ENCODE measurements at regions not wholly inside any gene's neighbourhood (a gene's known extent, or its start where the extent isn't known, plus 50 kb on each side); places are given as distances from the start of the nearest gene placed in this dataset.

- TF ChIP-seq CTCF (IDR thresholded peaks at IDR 0.05) (no peak), POLR2A (IDR thresholded peaks at IDR 0.05) (no peak)
Observed at GRCh38 chr4:158995040-158995439, 107.8 kb upstream of the RAPGEF2 start.

All from body of pancreas (tissue), 4 donors.